ENCODE measurements at regions not wholly inside any gene's neighbourhood (a gene's known extent, or its start where the extent isn't known, plus 50 kb on each side); places are given as distances from the start of the nearest gene placed in this dataset.

GRCh38 chr5:2657151-2657550 is 94.3 kb downstream of the IRX2 start:
- no peak for DNase-seq

- DNase-seq: no peak
Observed at GRCh38 chr5:2656206-2656605, 95.3 kb downstream of the IRX2 start.

- no peak for DNase-seq
Observed at GRCh38 chr5:2653991-2654390, 97.5 kb downstream of the IRX2 start.

GRCh38 chr5:2651116-2651515 is 100.4 kb downstream of the IRX2 start:
- DNase-seq: no peak

- DNase-seq: no peak
Observed at GRCh38 chr5:2642684-2643345, 108.7 kb downstream of the IRX2 start.

- no peak for DNase-seq
Observed at GRCh38 chr5:2640717-2641116, 110.8 kb downstream of the IRX2 start.

GRCh38 chr5:2639425-2639824 is 112.1 kb downstream of the IRX2 start:
- DNase-seq: no peak

- DNase-seq: no peak
Observed at GRCh38 chr5:2634399-2635176, 116.9 kb downstream of the IRX2 start.

GRCh38 chr5:2633992-2634391 is 117.5 kb downstream of the IRX2 start:
- DNase-seq: no peak

GRCh38 chr5:2631758-2632157 is 119.7 kb downstream of the IRX2 start:
- no peak for DNase-seq

- DNase-seq: no peak
Observed at GRCh38 chr5:2629045-2629444, 122.4 kb downstream of the IRX2 start.

GRCh38 chr5:2627867-2628266 is 123.6 kb downstream of the IRX2 start:
- no peak for DNase-seq

- no peak for DNase-seq
Observed at GRCh38 chr5:2626572-2626971, 124.9 kb downstream of the IRX2 start.

- no peak for DNase-seq
Observed at GRCh38 chr5:2622866-2623265, 128.6 kb downstream of the IRX2 start.

GRCh38 chr5:2621631-2622030 is 129.8 kb downstream of the IRX2 start:
- no peak for DNase-seq

GRCh38 chr5:2619216-2619615 is 132.3 kb downstream of the IRX2 start:
- no peak for DNase-seq

GRCh38 chr5:2617461-2617860 is 134.0 kb downstream of the IRX2 start:
- no peak for DNase-seq

GRCh38 chr5:2615917-2616316 is 135.6 kb downstream of the IRX2 start:
- DNase-seq: no peak

- DNase-seq: no peak
Observed at GRCh38 chr5:2614571-2614970, 136.9 kb downstream of the IRX2 start.

- DNase-seq: no peak
Observed at GRCh38 chr5:2611659-2612058, 139.8 kb downstream of the IRX2 start.

- DNase-seq: no peak
Observed at GRCh38 chr5:2610986-2611385, 140.5 kb downstream of the IRX2 start.

GRCh38 chr5:2608391-2608790 is 143.1 kb downstream of the IRX2 start:
- no peak for DNase-seq

- no peak for DNase-seq
Observed at GRCh38 chr5:2607598-2607997, 143.9 kb downstream of the IRX2 start.

- DNase-seq: no peak
Observed at GRCh38 chr5:2603272-2603575, 148.3 kb downstream of the IRX2 start.
